ENCODE measurements at regions not wholly inside any gene's neighbourhood (a gene's known extent, or its start where the extent isn't known, plus 50 kb on each side); places are given as distances from the start of the nearest gene placed in this dataset.

DNA sequence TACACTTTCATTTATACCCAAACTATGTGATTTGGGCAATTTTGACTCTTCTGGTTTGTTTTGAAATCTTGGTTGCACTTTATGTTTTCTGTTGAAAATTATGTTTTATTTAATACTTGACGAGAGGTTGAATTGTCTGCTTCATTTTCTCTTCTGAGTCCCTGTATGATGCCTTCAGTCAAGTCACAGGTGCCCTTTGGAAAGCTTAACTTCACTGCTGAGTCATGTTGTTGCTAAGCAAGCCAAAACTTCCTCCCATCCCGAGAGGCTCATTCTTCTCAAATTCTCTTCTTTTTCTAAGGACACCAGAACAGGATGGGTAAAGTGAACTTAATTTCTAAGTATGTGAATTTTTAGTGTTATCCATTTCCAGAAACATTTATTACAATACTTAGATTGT lies 455.3 kb upstream of the PTGER4 start:
- TF ChIP-seq, protein P1, sequence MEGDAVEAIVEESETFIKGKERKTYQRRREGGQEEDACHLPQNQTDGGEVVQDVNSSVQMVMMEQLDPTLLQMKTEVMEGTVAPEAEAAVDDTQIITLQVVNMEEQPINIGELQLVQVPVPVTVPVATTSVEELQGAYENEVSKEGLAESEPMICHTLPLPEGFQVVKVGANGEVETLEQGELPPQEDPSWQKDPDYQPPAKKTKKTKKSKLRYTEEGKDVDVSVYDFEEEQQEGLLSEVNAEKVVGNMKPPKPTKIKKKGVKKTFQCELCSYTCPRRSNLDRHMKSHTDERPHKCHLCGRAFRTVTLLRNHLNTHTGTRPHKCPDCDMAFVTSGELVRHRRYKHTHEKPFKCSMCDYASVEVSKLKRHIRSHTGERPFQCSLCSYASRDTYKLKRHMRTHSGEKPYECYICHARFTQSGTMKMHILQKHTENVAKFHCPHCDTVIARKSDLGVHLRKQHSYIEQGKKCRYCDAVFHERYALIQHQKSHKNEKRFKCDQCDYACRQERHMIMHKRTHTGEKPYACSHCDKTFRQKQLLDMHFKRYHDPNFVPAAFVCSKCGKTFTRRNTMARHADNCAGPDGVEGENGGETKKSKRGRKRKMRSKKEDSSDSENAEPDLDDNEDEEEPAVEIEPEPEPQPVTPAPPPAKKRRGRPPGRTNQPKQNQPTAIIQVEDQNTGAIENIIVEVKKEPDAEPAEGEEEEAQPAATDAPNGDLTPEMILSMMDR (IDR thresholded peaks at IDR 0.05) = no peak
- no peak for TF ChIP-seq POLR2A (IDR thresholded peaks at IDR 0.05)
- H3K4me1 ChIP-seq = no peaks in the 10 kb centered on the region
- 72 to 83% methylated on average over 2 of the region's 2 CpGs for WGBS, 2 donors
- H3K9me3 ChIP-seq = no peaks in the 10 kb centered on the region
- H3K4me3 ChIP-seq = no peak overlapping the region
- no peaks in the 10 kb centered on the region for H3K36me3 ChIP-seq (ENCODE audit: low read depth, missing control alignments)
- H3K27me3 ChIP-seq = no peaks in the 10 kb centered on the region
- H3K27ac ChIP-seq = no peak overlapping the region
- intact Hi-C loops (cut with DNase I; ENCODE audit: low total_unique reads) = no loop called here
- no peak for DNase-seq

DNA sequence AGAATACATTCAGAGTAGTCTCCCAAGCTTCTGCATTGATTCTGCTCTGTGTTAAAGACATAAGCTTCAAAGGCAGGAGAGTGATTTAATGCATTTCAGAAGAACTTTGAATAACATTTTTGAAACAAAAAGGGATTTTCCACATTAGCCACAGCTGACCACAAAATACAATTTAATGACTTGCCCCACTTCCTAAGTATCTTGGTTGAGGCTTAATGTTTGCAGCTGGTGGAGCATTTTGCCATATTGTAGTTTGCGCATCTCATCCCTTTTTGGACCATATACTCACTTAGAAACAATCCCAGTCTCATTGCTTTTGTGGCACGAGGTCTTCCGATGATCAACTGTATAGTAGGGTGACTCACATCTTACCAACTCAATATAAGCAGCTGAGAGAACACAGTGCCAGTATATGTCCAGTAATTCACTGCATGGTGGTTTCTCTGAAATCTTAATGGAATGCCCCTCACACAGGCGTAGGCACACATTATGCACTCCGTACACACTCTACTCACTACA lies 455.8 kb upstream of the PTGER4 start:
- no peaks in the 10 kb centered on the region for H3K36me3 ChIP-seq (ENCODE audit: low read depth, missing control alignments)
- H3K4me1 ChIP-seq = no peaks in the 10 kb centered on the region
- TF ChIP-seq, protein P1 (IDR thresholded peaks at IDR 0.05) = no peak
- TF ChIP-seq POLR2A (IDR thresholded peaks at IDR 0.05) = no peak
- no peaks in the 10 kb centered on the region for H3K27me3 ChIP-seq
- intact Hi-C loops (cut with DNase I; ENCODE audit: low total_unique reads) = no loop called here
- no peak overlapping the region for H3K27ac ChIP-seq
- DNase-seq = no peak
- H3K9me3 ChIP-seq = no peaks in the 10 kb centered on the region
- no peak overlapping the region for H3K4me3 ChIP-seq
- WGBS, 2 donors = 91 to 97% methylated on average over 5 of the region's 5 CpGs

DNA sequence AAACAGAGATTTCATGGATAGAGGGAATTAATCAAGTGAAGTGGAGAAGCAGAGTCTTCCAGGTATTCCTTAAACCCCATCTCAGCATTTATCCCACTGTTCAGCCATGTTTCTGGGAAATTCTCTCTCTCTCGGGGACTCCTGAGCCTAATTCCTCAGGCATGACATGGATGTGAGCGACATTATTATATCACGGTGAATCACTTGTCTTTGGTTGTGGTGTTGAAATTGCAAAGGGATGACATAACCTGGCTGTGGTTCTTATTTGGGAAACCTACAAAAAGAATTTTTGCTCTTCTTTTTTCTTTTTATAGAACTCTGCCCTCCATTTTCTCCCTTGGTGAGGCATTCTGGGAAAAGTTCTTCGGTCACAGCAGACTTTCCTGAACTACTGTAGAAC lies 457.9 kb upstream of the PTGER4 start:
- no peak overlapping the region for H3K4me3 ChIP-seq
- H3K36me3 ChIP-seq (ENCODE audit: low read depth, missing control alignments) = no peaks in the 10 kb centered on the region
- DNase-seq = no peak
- 76 to 80% methylated on average over 4 of the region's 4 CpGs for WGBS, 2 donors
- H3K27me3 ChIP-seq = no peaks in the 10 kb centered on the region
- no peak overlapping the region for H3K27ac ChIP-seq
- intact Hi-C loops (cut with DNase I; ENCODE audit: low total_unique reads) = no loop called here
- no peaks in the 10 kb centered on the region for H3K9me3 ChIP-seq
- no peaks in the 10 kb centered on the region for H3K4me1 ChIP-seq
- TF ChIP-seq, protein P1 (IDR thresholded peaks at IDR 0.05) = no peak
- no peak for TF ChIP-seq POLR2A (IDR thresholded peaks at IDR 0.05)

DNA sequence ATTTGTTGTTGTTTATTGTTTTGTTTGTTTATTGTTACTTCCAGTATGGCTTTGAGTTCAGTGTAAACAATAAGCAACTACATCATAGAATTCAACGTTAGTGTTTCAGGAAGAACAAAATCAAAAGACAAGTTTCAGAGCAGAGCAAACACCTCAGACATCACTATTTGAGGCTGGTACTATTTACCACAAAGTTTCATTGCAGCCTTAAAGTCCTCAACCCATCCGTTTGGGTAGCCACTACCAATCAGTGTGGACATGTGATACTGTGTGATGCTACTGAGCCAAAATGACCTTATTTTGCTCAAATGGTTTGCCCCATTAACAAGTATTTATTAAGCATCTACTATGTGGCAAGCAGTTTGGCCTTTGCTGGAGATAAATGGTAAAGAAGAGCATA lies 458.5 kb upstream of the PTGER4 start:
- Histone ChIP-seq H3K36me3 (ENCODE audit: low read depth, missing control alignments) (no peaks in the 10 kb centered on the region), H3K27ac (no peak overlapping the region), H3K4me3 (no peak overlapping the region), H3K27me3 (no peaks in the 10 kb centered on the region), H3K9me3 (no peaks in the 10 kb centered on the region), H3K4me1 (no peaks in the 10 kb centered on the region)
- 56 to 70% methylated on average over 2 of the region's 2 CpGs for WGBS, 2 donors
- no peak for DNase-seq
- intact Hi-C loops (cut with DNase I; ENCODE audit: low total_unique reads) = no loop called here
- TF ChIP-seq, protein P1 (IDR thresholded peaks at IDR 0.05) = no peak

DNA sequence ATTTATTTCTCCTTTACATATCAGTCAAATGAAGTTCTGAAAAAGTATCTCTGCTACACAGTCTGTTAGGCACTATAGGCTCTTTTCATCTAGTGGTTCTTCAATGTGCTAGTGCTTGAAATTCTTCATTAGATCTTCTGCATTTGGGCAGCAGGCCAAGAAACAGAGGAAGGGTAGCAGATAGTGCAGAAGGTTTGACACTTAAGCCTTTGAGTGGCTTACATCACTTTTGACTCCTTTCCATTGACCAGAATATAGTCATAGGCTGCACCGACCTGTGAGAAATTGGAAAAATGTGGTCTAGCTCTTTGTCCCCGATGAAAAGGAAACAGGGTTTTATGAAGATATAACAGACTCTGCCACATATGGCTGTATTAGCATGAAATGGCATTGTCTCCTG lies 459.5 kb upstream of the PTGER4 start:
- Histone ChIP-seq H3K27ac (no peak overlapping the region), H3K9me3 (no peaks in the 10 kb centered on the region), H3K36me3 (ENCODE audit: low read depth, missing control alignments) (no peaks in the 10 kb centered on the region), H3K27me3 (no peaks in the 10 kb centered on the region), H3K4me3 (no peak overlapping the region), H3K4me1 (no peaks in the 10 kb centered on the region)
- no peak for DNase-seq
- intact Hi-C loops (cut with DNase I; ENCODE audit: low total_unique reads) = no loop called here
- WGBS, 2 donors = 85 to 88% methylated on average over 2 of the region's 2 CpGs
- TF ChIP-seq, protein P1 (IDR thresholded peaks at IDR 0.05) = no peak
- TF ChIP-seq POLR2A (IDR thresholded peaks at IDR 0.05) = no peak

Data from testis (tissue), 2 donors.